HEK293T (cell line): ENCODE measurements at regions not wholly inside any gene's neighbourhood (a gene's known extent, or its start where the extent isn't known, plus 50 kb on each side); places are given as distances from the start of the nearest gene placed in this dataset.

Source experiments
- CTCF ChIA-PET: fragments of 350-600 bp; formaldehyde crosslinking; extraction: SDS; loops from one replicate; lab custom pipeline; 2021; ENCODE audit warnings: antibody characterized with exemption, inconsistent platforms; lab: Yijun Ruan, JAX
- POLR2A ChIA-PET: fragments of 350-600 bp; formaldehyde crosslinking; extraction: SDS; loops from one replicate; lab custom pipeline; 2020; ENCODE audit warnings: antibody characterized with exemption, inconsistent platforms; lab: Yijun Ruan, JAX
- DNase-seq: peaks from one replicate; pipeline ENCODE4 v3.0.0; 2012; ENCODE audit warnings: mixed read lengths; ENCODE audit errors: extremely low spot score
- ARNT ChIP-seq: fragments of 450-650 bp; IDR thresholded peaks from 2 replicates; pipeline ENCODE4 v1.6.1; 2017; ENCODE audit warnings: mild to moderate bottlenecking
- BHLHE40 ChIP-seq: fragments of 450-650 bp; IDR thresholded peaks from 2 replicates; pipeline ENCODE4 v1.6.1; 2016; ENCODE audit warnings: mild to moderate bottlenecking, moderate library complexity, borderline replicate concordance
- CTBP1 ChIP-seq: fragments of 450-650 bp; IDR thresholded peaks from 2 replicates; pipeline ENCODE4 v1.6.1; 2016; ENCODE audit warnings: borderline replicate concordance
- ELF4 ChIP-seq: fragments of 450-650 bp; IDR thresholded peaks from 2 replicates; pipeline ENCODE4 v1.6.1; 2017; ENCODE audit warnings: antibody characterized with exemption
- FOXA1 ChIP-seq: fragments of 450-650 bp; IDR thresholded peaks from 2 replicates; pipeline ENCODE4 v1.6.1; 2016; ENCODE audit warnings: mild to moderate bottlenecking
- FOXK2 ChIP-seq: fragments of 450-650 bp; IDR thresholded peaks from 2 replicates; pipeline ENCODE4 v1.6.1; 2016; ENCODE audit warnings: mild to moderate bottlenecking
- FOXM1 ChIP-seq: fragments of 450-650 bp; IDR thresholded peaks from 2 replicates; pipeline ENCODE4 v1.6.1; 2017; ENCODE audit warnings: mild to moderate bottlenecking, borderline replicate concordance
- HDGF ChIP-seq: fragments of 450-650 bp; IDR thresholded peaks from 2 replicates; pipeline ENCODE4 v1.6.1; 2017; ENCODE audit warnings: antibody characterized with exemption, borderline replicate concordance
- L3MBTL2 ChIP-seq: fragments of 450-650 bp; conservative IDR thresholded peaks from 2 replicates; pipeline ENCODE4 v1.6.1; 2016; ENCODE audit warnings: mild to moderate bottlenecking
- LEF1 ChIP-seq: fragments of 450-650 bp; IDR thresholded peaks from 2 replicates; pipeline ENCODE4 v1.6.1; 2017; ENCODE audit warnings: mild to moderate bottlenecking, borderline replicate concordance
- NFRKB ChIP-seq: fragments of 450-650 bp; IDR thresholded peaks from 2 replicates; pipeline ENCODE4 v1.6.1; 2016; ENCODE audit warnings: mild to moderate bottlenecking, moderate library complexity
- PKNOX1 ChIP-seq: fragments of 450-650 bp; IDR thresholded peaks from 2 replicates; pipeline ENCODE4 v1.6.1; 2016
- SP1 ChIP-seq: fragments of 450-650 bp; IDR thresholded peaks from 2 replicates; pipeline ENCODE4 v1.6.1; 2017
- SUZ12 ChIP-seq: fragments of 450-650 bp; IDR thresholded peaks from 2 replicates; pipeline ENCODE4 v1.6.1; 2016; ENCODE audit warnings: mild to moderate bottlenecking
- TARDBP ChIP-seq: fragments of 450-650 bp; IDR thresholded peaks from 2 replicates; pipeline ENCODE4 v1.6.1; 2016
- ZNF384 ChIP-seq: fragments of 450-650 bp; IDR thresholded peaks from 2 replicates; pipeline ENCODE4 v1.6.1; 2016

GRCh38 chr9:90340421-90340820, 302.2 kb downstream of the DIRAS2 start:
- POLR2A ChIA-PET, result no interaction called here
- no peak for DNase-seq
- CTCF ChIA-PET, result no interaction called here
- TF ChIP-seq SP1 (no peak), ELF4 (no peak), L3MBTL2 (no peak), FOXK2 (no peak), PKNOX1 (no peak), HDGF (no peak), NFRKB (no peak), ZNF384 (no peak), FOXA1 (no peak), TARDBP (no peak), FOXM1 (no peak), SUZ12 (no peak), LEF1 (no peak), ARNT (no peak), BHLHE40 (no peak), CTBP1 (no peak)

GRCh38 chr9:90342607-90343006, 300.0 kb downstream of the DIRAS2 start:
- ChIA-PET CTCF (no interaction called here), POLR2A (no interaction called here)
- no peak for DNase-seq
- no peak for TF ChIP-seq SP1
- TF ChIP-seq PKNOX1, result no peak
- TF ChIP-seq NFRKB, result no peak
- TF ChIP-seq CTBP1, result no peak
- TF ChIP-seq SUZ12, result no peak
- TF ChIP-seq FOXM1, result no peak
- no peak for TF ChIP-seq LEF1
- no peak for TF ChIP-seq TARDBP
- no peak for TF ChIP-seq ELF4
- no peak for TF ChIP-seq L3MBTL2
- TF ChIP-seq ZNF384, result no peak
- TF ChIP-seq HDGF, result no peak

GRCh38 chr9:90343366-90343765, 299.3 kb downstream of the DIRAS2 start:
- ChIA-PET CTCF (no interaction called here), POLR2A (no interaction called here)
- TF ChIP-seq ZNF384, result no peak
- no peak for TF ChIP-seq CTBP1
- TF ChIP-seq FOXM1, result no peak
- TF ChIP-seq ARNT, result no peak
- TF ChIP-seq FOXA1, result no peak
- no peak for TF ChIP-seq SUZ12
- no peak for TF ChIP-seq ELF4
- TF ChIP-seq PKNOX1, result no peak
- no peak for TF ChIP-seq FOXK2
- TF ChIP-seq SP1, result no peak
- TF ChIP-seq BHLHE40, result no peak
- TF ChIP-seq HDGF, result no peak
- DNase-seq, result no peak

GRCh38 chr9:90343991-90344390, 298.6 kb downstream of the DIRAS2 start:
- ChIA-PET CTCF (no interaction called here), POLR2A (no interaction called here)
- TF ChIP-seq ZNF384 (no peak), FOXM1 (no peak), FOXK2 (no peak), ELF4 (no peak), LEF1 (no peak), CTBP1 (no peak), PKNOX1 (no peak), SUZ12 (no peak), BHLHE40 (no peak)
- no peak for DNase-seq

- ChIA-PET CTCF (no interaction called here), POLR2A (no interaction called here)
- DNase-seq, result no peak
- no peak for TF ChIP-seq ARNT
- no peak for TF ChIP-seq NFRKB
- no peak for TF ChIP-seq BHLHE40
- no peak for TF ChIP-seq LEF1
- no peak for TF ChIP-seq SP1
- no peak for TF ChIP-seq FOXK2
- TF ChIP-seq TARDBP, result no peak
- no peak for TF ChIP-seq FOXA1
- no peak for TF ChIP-seq ZNF384
- no peak for TF ChIP-seq SUZ12
- no peak for TF ChIP-seq L3MBTL2
These were observed 277.0 kb downstream of the DIRAS2 start for GRCh38 chr9:90365666-90366065.

- TF ChIP-seq L3MBTL2 (no peak), TARDBP (no peak), LEF1 (no peak), FOXA1 (no peak), CTBP1 (no peak), FOXM1 (no peak), HDGF (no peak), BHLHE40 (no peak), ARNT (no peak), FOXK2 (no peak), SP1 (no peak), ELF4 (no peak)
- ChIA-PET CTCF (no interaction called here), POLR2A (no interaction called here)
- no peak for DNase-seq
These were observed 274.4 kb downstream of the DIRAS2 start for GRCh38 chr9:90368241-90368640.
